ENCODE measurements at regions not wholly inside any gene's neighbourhood (a gene's known extent, or its start where the extent isn't known, plus 50 kb on each side); places are given as distances from the start of the nearest gene placed in this dataset.

GRCh38 chr1:38238294-38238693 is 191.7 kb upstream of the POU3F1 start:
- DNase-seq (ENCODE audit: extremely low read depth, low read depth), result no peak
- H3K4me3 ChIP-seq (replicated peaks; ENCODE audit: low read depth, low read length), result no peak overlapping the region
- TF ChIP-seq CTCF (IDR thresholded peaks at IDR 0.05; ENCODE audit: low read depth, low read length, missing control alignments), result no peak

GRCh38 chr1:38235705-38236104 is 189.1 kb upstream of the POU3F1 start:
- DNase-seq (ENCODE audit: extremely low read depth, low read depth), result peak; percentile 7
- no peak for TF ChIP-seq CTCF (IDR thresholded peaks at IDR 0.05; ENCODE audit: low read depth, low read length, missing control alignments)
- no peak overlapping the region for H3K4me3 ChIP-seq (replicated peaks; ENCODE audit: low read depth, low read length)

- no peak for DNase-seq (ENCODE audit: extremely low read depth, low read depth)
These were observed 185.3 kb upstream of the POU3F1 start for GRCh38 chr1:38231941-38232340.

GRCh38 chr1:38228718-38229117 is 182.1 kb upstream of the POU3F1 start:
- TF ChIP-seq CTCF (IDR thresholded peaks at IDR 0.05; ENCODE audit: low read depth, low read length, missing control alignments), result no peak
- DNase-seq (ENCODE audit: extremely low read depth, low read depth), result no peak
- no peak overlapping the region for H3K4me3 ChIP-seq (replicated peaks; ENCODE audit: low read depth, low read length)

More at GRCh38 chr1:38231941-38232340, 185.3 kb upstream of the POU3F1 start:
- no peak for TF ChIP-seq CTCF (IDR thresholded peaks at IDR 0.05; ENCODE audit: low read depth, low read length, missing control alignments)
- no peak overlapping the region for H3K4me3 ChIP-seq (replicated peaks; ENCODE audit: low read depth, low read length)

- no peak for TF ChIP-seq CTCF (IDR thresholded peaks at IDR 0.05; ENCODE audit: low read depth, low read length, missing control alignments)
- DNase-seq (ENCODE audit: extremely low read depth, low read depth), result no peak
- H3K4me3 ChIP-seq (replicated peaks; ENCODE audit: low read depth, low read length), result no peak overlapping the region
These were observed 179.2 kb upstream of the POU3F1 start for GRCh38 chr1:38225745-38226144.

- DNase-seq (ENCODE audit: extremely low read depth, low read depth), result no peak
- H3K4me3 ChIP-seq (replicated peaks; ENCODE audit: low read depth, low read length), result no peak overlapping the region
- TF ChIP-seq CTCF (IDR thresholded peaks at IDR 0.05; ENCODE audit: low read depth, low read length, missing control alignments), result no peak
These were observed 176.8 kb upstream of the POU3F1 start for GRCh38 chr1:38223391-38223790.

GRCh38 chr1:38222891-38223290 is 176.3 kb upstream of the POU3F1 start:
- H3K4me3 ChIP-seq (replicated peaks; ENCODE audit: low read depth, low read length), result no peak overlapping the region
- no peak for DNase-seq (ENCODE audit: extremely low read depth, low read depth)
- no peak for TF ChIP-seq CTCF (IDR thresholded peaks at IDR 0.05; ENCODE audit: low read depth, low read length, missing control alignments)
